ENCODE measurements at regions not wholly inside any gene's neighbourhood (a gene's known extent, or its start where the extent isn't known, plus 50 kb on each side); places are given as distances from the start of the nearest gene placed in this dataset.

DNA sequence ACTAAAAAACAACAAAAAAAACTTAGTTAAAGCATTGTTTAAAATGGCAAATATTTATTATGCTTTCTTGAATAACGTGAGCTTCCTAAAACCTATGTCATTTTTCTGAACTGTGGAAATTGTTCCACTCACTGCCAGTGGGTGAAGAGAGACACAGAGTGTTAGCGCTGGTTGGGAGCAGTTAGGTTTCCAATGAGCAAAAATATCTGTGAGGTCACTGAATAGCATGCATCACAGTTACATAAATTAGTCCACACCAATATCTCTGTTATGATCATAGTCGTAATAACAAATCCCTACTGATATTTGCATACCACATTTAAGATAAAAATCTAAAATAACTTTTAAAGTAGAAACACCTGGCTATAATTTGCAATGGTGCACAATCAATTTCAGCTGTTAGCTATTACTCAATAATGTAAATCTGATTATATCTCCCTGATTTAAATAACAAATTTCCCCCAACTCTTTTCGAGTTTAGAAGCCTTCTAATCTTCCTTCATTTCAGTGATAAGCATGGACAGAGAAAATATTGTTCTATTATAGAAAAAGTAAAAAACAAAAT, 1094.0 kb upstream of the KLHL29 start:
- no peak for DNase-seq (ENCODE audit: low read depth)
- Histone ChIP-seq H3K27me3 (ENCODE audit: control insufficient read depth, insufficient read depth, low read length) (no peaks in the 10 kb centered on the region), H3K4me3 (ENCODE audit: low read depth, low read length) (no peak overlapping the region), H3K36me3 (ENCODE audit: control insufficient read depth, insufficient read depth, low read length) (no peaks in the 10 kb centered on the region)
- TF ChIP-seq CTCF (IDR thresholded peaks at IDR 0.05; ENCODE audit: insufficient read depth, low read length, poor library complexity, severe bottlenecking) = no peak

DNA sequence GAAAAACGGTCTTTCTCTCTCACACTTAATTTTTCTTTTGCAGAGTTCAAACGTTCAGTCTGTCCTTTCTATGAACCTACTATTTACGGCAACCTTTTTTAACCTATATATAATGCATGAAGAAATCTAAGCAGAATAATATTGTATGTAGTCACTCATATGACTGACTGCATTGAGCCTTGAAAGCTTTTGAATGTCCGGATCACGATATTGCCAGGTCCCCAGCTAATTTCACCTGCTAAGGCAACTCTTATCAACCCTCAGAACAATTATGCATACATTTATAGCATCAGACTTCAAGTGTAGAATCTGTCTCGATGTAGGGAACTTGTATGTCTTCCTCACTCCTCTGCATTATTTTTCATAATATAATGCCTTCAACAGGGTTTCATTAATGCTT, 1083.8 kb upstream of the KLHL29 start:
- Histone ChIP-seq H3K4me3 (ENCODE audit: low read depth, low read length) (no peak overlapping the region), H3K27me3 (ENCODE audit: control insufficient read depth, insufficient read depth, low read length) (no peaks in the 10 kb centered on the region), H3K36me3 (ENCODE audit: control insufficient read depth, insufficient read depth, low read length) (no peaks in the 10 kb centered on the region)
- TF ChIP-seq CTCF (IDR thresholded peaks at IDR 0.05; ENCODE audit: insufficient read depth, low read length, poor library complexity, severe bottlenecking) = no peak
- DNase-seq (ENCODE audit: low read depth) = no peak

DNA sequence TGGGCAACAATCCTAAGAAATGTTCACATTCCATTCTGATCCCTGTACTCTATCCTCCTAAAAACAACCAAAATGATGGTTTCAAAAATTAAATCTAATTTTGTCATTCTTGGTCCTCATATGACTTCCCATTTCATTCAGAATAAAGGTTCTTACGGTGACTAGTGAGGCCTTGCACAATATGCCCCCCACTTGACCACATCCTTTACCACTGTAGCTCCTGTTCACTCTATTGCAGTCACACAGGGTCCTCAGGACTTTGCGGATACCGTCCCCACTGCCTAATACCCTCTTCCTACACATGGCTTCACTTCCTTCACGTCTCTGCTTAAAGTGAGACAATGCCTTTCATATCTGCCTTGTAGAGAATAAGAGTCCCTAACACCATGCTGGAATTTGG, 1058.7 kb upstream of the KLHL29 start:
- H3K27me3 ChIP-seq (ENCODE audit: control insufficient read depth, insufficient read depth, low read length) = no peaks in the 10 kb centered on the region
- no peak for DNase-seq (ENCODE audit: low read depth)
- no peak overlapping the region for H3K4me3 ChIP-seq (ENCODE audit: low read depth, low read length)
- H3K36me3 ChIP-seq (ENCODE audit: control insufficient read depth, insufficient read depth, low read length) = no peaks in the 10 kb centered on the region
- TF ChIP-seq CTCF (IDR thresholded peaks at IDR 0.05; ENCODE audit: insufficient read depth, low read length, poor library complexity, severe bottlenecking) = no peak

- Histone ChIP-seq H3K27me3 (ENCODE audit: control insufficient read depth, insufficient read depth, low read length) (no peaks in the 10 kb centered on the region), H3K36me3 (ENCODE audit: control insufficient read depth, insufficient read depth, low read length) (no peaks in the 10 kb centered on the region), H3K4me3 (ENCODE audit: low read depth, low read length) (no peak overlapping the region)
- no peak for TF ChIP-seq CTCF (IDR thresholded peaks at IDR 0.05; ENCODE audit: insufficient read depth, low read length, poor library complexity, severe bottlenecking)
- DNase-seq (ENCODE audit: low read depth) = no peak
Observed at GRCh38 chr2:22329211-22330154, 1055.5 kb upstream of the KLHL29 start.

GRCh38 chr2:22336414-22336813, 1048.6 kb upstream of the KLHL29 start:
- Histone ChIP-seq H3K27me3 (ENCODE audit: control insufficient read depth, insufficient read depth, low read length) (no peaks in the 10 kb centered on the region), H3K36me3 (ENCODE audit: control insufficient read depth, insufficient read depth, low read length) (no peaks in the 10 kb centered on the region), H3K4me3 (ENCODE audit: low read depth, low read length) (no peak overlapping the region)
- TF ChIP-seq CTCF (IDR thresholded peaks at IDR 0.05; ENCODE audit: insufficient read depth, low read length, poor library complexity, severe bottlenecking) = no peak
- DNase-seq (ENCODE audit: low read depth) = no peak

Measured in kidney epithelial cell (primary cell).